ENCODE measurements at regions not wholly inside any gene's neighbourhood (a gene's known extent, or its start where the extent isn't known, plus 50 kb on each side); places are given as distances from the start of the nearest gene placed in this dataset.

GRCh38 chr5:98454407-98454806, 319.1 kb upstream of the RGMB start (continued):
- no peak for TF ChIP-seq JUN (IDR thresholded peaks at IDR 0.05; ENCODE audit: low read depth, low read length)
- TF ChIP-seq SP4 (IDR thresholded peaks at IDR 0.05; ENCODE audit: low read length) = no peak

Data from H1 (cell line).